BJ (cell line): ENCODE measurements at regions not wholly inside any gene's neighbourhood (a gene's known extent, or its start where the extent isn't known, plus 50 kb on each side); places are given as distances from the start of the nearest gene placed in this dataset.

ENCODE experiments used
- CTCF ChIA-PET: fragments of 350-600 bp; formaldehyde crosslinking; extraction: SDS; loops from one replicate; lab custom pipeline; 2021; ENCODE audit warnings: antibody characterized with exemption, inconsistent platforms; lab: Yijun Ruan, JAX
- POLR2A ChIA-PET: fragments of 300-600 bp; sonication (Branson Sonifier 250); formaldehyde crosslinking; extraction: SDS; loops from one replicate; lab custom pipeline; 2021; ENCODE audit warnings: antibody characterized with exemption; lab: Charles Lee
- DNase-seq: peaks from one replicate; pipeline ENCODE4 v3.0.0-alpha.2; 2011; ENCODE audit warnings: low read depth
- H3K27me3 ChIP-seq: 2 replicates; pipeline ENCODE4 v1.6.0; 2011; ENCODE audit warnings: low read length; ENCODE audit not compliant: control insufficient read depth, insufficient read depth
- H3K36me3 ChIP-seq: 2 replicates; pipeline ENCODE4 v1.5.1; 2011; ENCODE audit warnings: low read length; ENCODE audit not compliant: control insufficient read depth, insufficient read depth
- H3K4me3 ChIP-seq: 2 replicates; pipeline ENCODE4 v1.5.1; 2011; ENCODE audit warnings: low read depth, mild to moderate bottlenecking, control low read depth, low read length
- CTCF ChIP-seq: IDR thresholded peaks from 2 replicates; pipeline ENCODE4 v1.5.1; 2011; ENCODE audit warnings: low read depth, mild to moderate bottlenecking, control low read depth, inconsistent platforms, low read length, moderate library complexity; ENCODE audit not compliant: insufficient read depth

GRCh38 chr12:75786070-75786469 is 245.5 kb downstream of the PHLDA1 start:
- DNase-seq, result no peak
- TF ChIP-seq CTCF, result no peak
- H3K27me3 ChIP-seq, result no peaks in the 10 kb centered on the region
- CTCF ChIA-PET, result no interaction called here
- no peaks in the 10 kb centered on the region for H3K36me3 ChIP-seq
- POLR2A ChIA-PET, result no interaction called here
- H3K4me3 ChIP-seq, result no peak overlapping the region

GRCh38 chr12:75784591-75784990 is 247.0 kb downstream of the PHLDA1 start:
- no peaks in the 10 kb centered on the region for H3K27me3 ChIP-seq
- H3K36me3 ChIP-seq, result no peaks in the 10 kb centered on the region
- H3K4me3 ChIP-seq, result no peak overlapping the region
- DNase-seq, result no peak
- CTCF ChIA-PET, result interaction anchor here (0.6 to 1.8 kb wide), 2 partner anchors 11 to 124 kb away, joined by 3 to 5 read pairs; no protein-coding TSS in a partner anchor
- no peak for TF ChIP-seq CTCF
- POLR2A ChIA-PET, result no interaction called here

- ChIA-PET CTCF (interaction anchor here (1.0 to 1.8 kb wide), 4 partner anchors 10 to 256 kb away, joined by 3 to 5 read pairs (median 3); no protein-coding TSS in a partner anchor), POLR2A (interaction anchor here (0.5 kb wide), 1 partner anchor 77 kb away, joined by 5 read pairs; no protein-coding TSS in a partner anchor)
- Histone ChIP-seq H3K4me3 (no peak overlapping the region), H3K27me3 (no peaks in the 10 kb centered on the region), H3K36me3 (no peaks in the 10 kb centered on the region)
- TF ChIP-seq CTCF, result no peak
- DNase-seq, result no peak
Observed at GRCh38 chr12:75783093-75783877, 248.3 kb downstream of the PHLDA1 start.

- ChIA-PET CTCF (no interaction called here), POLR2A (no interaction called here)
- Histone ChIP-seq H3K36me3 (no peaks in the 10 kb centered on the region), H3K27me3 (no peaks in the 10 kb centered on the region), H3K4me3 (no peak overlapping the region)
- DNase-seq, result no peak
- no peak for TF ChIP-seq CTCF
Observed at GRCh38 chr12:75782069-75782581, 249.5 kb downstream of the PHLDA1 start.

- TF ChIP-seq CTCF, result no peak
- DNase-seq, result no peak
- Histone ChIP-seq H3K36me3 (no peaks in the 10 kb centered on the region), H3K4me3 (no peak overlapping the region), H3K27me3 (no peaks in the 10 kb centered on the region)
- ChIA-PET CTCF (interaction anchor here (1.0 kb wide), 1 partner anchor 16 kb away, joined by 4 read pairs; no protein-coding TSS in a partner anchor), POLR2A (no interaction called here)
Observed at GRCh38 chr12:75781532-75782046, 250.0 kb downstream of the PHLDA1 start.
